ENCODE measurements at regions not wholly inside any gene's neighbourhood (a gene's known extent, or its start where the extent isn't known, plus 50 kb on each side); places are given as distances from the start of the nearest gene placed in this dataset.

DNA sequence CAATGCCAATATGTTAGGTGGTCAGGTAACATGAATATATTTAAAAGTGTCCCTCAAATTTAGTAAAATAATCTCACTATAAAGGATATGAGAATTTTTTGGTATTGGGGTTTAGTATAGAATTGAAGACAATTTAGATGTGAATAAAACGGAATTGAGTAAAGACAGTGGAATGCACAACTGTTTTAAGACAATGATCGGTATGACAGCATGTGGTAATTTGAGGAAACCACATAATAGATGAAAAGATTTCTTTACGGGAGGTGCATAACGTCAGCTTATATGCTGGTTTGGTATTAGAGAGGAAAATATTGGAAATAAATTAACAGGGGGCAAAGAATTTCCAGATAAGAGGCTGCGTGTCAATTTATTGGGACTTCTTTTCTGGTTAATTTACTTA, 1043.2 kb downstream of the CDH18 start:
- TF ChIP-seq JUND (IDR thresholded peaks at IDR 0.05; ENCODE audit: low read depth) = no peak
- no peak for DNase-seq (ENCODE audit: low read depth in 1 of 2, low spot score in 1 of 2)
- in situ Hi-C loops (cut with HindIII; ENCODE audit: low pct_unique_long_range_greater_than_20kb, low sequenced_read_pairs) = no loop called here

DNA sequence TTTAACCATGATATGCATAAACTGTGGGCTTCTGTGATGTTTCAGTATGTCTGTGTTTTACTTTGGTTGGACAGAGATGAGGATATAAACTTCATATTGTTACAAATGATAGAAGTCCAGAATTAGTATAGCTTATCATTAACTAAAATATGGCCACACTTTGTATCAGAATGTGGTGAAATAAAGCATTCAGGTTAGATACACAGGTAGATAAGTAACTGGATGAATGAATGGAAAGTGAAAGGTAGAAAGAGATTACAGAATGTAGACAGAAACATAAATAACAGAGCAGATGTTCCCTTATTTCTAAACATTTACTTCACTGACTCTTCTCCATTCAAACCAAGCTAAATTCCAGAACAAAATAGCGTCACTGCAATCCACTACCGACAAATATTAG, 1033.8 kb downstream of the CDH18 start:
- no peak for TF ChIP-seq JUND (IDR thresholded peaks at IDR 0.05; ENCODE audit: low read depth)
- DNase-seq (ENCODE audit: low read depth in 1 of 2, low spot score in 1 of 2) = no peak
- in situ Hi-C loops (cut with HindIII; ENCODE audit: low pct_unique_long_range_greater_than_20kb, low sequenced_read_pairs) = no loop called here

DNA sequence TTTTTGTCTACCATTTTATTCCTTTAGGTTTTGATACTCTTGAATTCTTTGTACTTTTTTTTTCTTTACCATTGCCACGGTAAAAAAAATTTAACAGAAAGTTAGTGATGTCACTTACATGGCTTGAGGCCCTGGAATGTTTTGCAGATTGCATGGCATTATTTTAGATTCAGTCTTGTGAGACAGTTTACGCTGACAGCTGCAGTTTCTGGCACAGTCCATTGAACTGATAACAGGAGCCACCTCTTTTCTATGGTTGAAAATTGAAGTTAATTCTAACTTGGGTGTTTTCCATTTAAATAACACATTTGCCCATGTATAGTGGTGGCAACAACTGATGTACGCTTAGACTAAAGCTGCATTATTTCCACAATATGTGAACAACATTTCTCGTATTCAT, 1028.5 kb downstream of the CDH18 start:
- in situ Hi-C loops (cut with HindIII; ENCODE audit: low pct_unique_long_range_greater_than_20kb, low sequenced_read_pairs) = no loop called here

DNA sequence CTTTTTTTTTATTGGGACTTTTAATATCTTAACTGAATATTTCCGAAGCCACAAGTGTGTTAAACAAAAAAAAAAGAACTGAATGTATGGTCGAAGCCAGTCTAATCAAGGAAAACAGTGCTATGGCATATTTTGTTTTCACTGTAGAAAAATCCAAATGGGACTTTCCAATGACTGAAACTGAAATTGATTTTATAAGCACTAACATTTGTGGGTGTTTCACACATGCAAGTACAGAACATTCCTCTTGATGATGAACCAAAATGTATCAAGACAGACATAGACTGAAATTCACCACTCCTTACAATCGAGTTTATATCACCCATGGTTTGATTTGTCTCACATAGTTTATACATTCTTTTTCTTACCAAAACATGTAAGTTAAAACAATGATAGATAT, 1026.8 kb downstream of the CDH18 start:
- no peak for DNase-seq (ENCODE audit: low read depth in 1 of 2, low spot score in 1 of 2)
- TF ChIP-seq JUND (IDR thresholded peaks at IDR 0.05; ENCODE audit: low read depth) = no peak
- in situ Hi-C loops (cut with HindIII; ENCODE audit: low pct_unique_long_range_greater_than_20kb, low sequenced_read_pairs) = no loop called here

More for the DNA sequence above, 1028.5 kb downstream of the CDH18 start:
- no peak for DNase-seq (ENCODE audit: low read depth in 1 of 2, low spot score in 1 of 2)
- TF ChIP-seq JUND (IDR thresholded peaks at IDR 0.05; ENCODE audit: low read depth) = no peak

DNA sequence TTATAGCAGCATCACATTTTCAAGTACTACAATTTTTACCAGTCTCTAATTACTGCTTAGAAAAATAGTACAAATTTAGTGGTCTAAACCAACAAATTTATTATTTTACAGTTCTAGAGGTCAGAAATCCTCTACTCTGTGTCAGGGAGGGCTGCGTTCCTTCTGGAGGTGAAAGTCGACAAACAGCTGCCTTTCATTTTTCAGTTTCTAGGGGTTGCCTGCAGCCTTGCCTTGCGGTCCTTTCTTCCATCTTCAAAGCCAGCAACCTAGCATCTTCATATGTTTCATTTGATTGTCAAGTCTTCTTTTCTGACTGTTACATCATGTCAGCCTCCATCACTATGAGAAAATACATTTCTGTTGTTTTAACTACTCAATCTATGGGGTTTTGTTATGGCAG, 1022.1 kb downstream of the CDH18 start:
- in situ Hi-C loops (cut with HindIII; ENCODE audit: low pct_unique_long_range_greater_than_20kb, low sequenced_read_pairs) = no loop called here
- DNase-seq (ENCODE audit: low read depth in 1 of 2, low spot score in 1 of 2) = no peak
- TF ChIP-seq JUND (IDR thresholded peaks at IDR 0.05; ENCODE audit: low read depth) = no peak

DNA sequence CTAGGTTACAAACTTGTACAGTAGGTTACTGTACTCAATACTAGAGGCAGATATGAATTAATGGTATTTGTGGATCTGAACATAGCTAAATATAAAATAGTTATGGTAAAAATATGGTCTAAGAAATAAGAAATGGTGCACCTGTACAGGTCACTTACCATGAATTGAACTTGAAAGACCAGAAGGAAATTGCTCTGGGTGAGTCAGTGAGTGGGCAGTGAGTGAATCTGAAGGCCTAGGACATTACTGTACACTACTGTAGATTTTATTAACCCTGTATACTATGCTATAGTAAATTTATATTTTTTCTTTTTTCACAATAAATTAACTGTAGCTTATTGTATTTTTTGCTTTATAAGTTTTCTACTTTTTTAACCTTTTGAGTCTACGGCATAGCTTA, 1020.4 kb downstream of the CDH18 start:
- in situ Hi-C loops (cut with HindIII; ENCODE audit: low pct_unique_long_range_greater_than_20kb, low sequenced_read_pairs) = no loop called here
- TF ChIP-seq JUND (IDR thresholded peaks at IDR 0.05; ENCODE audit: low read depth) = no peak
- no peak for DNase-seq (ENCODE audit: low read depth in 1 of 2, low spot score in 1 of 2)

DNA sequence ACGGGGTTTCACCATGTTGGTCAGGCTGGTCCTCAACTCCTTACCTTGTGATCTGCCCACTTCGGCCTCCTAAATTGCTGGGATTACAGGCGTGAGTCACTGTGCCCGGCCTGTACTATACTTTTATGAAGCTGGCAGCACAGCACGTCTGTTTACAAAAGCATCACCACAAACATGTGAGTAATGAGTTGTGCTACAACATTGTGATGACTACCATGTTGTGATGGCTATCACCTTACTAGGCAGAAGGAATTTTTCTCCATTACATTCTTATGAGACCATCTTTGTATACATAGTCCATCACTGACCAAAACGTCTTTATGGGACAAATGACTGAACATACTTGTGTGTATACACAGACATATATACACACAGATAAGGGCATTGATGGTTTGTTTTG, 1019.0 kb downstream of the CDH18 start:
- peak in 1 of 2 experiments; percentile 48 for DNase-seq (ENCODE audit: low read depth in 1 of 2, low spot score in 1 of 2)
- in situ Hi-C loops (cut with HindIII; ENCODE audit: low pct_unique_long_range_greater_than_20kb, low sequenced_read_pairs) = no loop called here
- no peak for TF ChIP-seq JUND (IDR thresholded peaks at IDR 0.05; ENCODE audit: low read depth)

DNA sequence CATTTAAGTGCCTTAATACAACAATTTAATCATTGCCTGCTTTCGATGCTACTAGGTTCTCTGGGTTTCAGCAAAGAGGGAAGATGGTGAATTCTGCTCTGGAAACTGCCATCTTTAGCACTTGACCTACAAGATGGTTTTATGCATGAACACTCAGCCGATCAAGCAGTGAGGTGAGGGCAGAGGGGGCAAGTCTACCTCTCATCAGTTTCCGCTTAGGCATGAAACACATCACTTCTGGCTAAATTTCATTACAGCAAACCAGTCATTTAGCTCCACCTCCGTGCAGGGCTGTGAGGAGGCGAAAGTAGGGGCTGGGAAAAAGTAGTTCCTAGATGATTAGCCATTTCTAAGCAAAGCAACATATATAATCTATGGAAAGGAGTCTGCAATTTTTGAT, 1018.0 kb downstream of the CDH18 start:
- in situ Hi-C loops (cut with HindIII; ENCODE audit: low pct_unique_long_range_greater_than_20kb, low sequenced_read_pairs) = no loop called here
- no peak for TF ChIP-seq JUND (IDR thresholded peaks at IDR 0.05; ENCODE audit: low read depth)
- DNase-seq (ENCODE audit: low read depth in 1 of 2, low spot score in 1 of 2) = no peak

DNA sequence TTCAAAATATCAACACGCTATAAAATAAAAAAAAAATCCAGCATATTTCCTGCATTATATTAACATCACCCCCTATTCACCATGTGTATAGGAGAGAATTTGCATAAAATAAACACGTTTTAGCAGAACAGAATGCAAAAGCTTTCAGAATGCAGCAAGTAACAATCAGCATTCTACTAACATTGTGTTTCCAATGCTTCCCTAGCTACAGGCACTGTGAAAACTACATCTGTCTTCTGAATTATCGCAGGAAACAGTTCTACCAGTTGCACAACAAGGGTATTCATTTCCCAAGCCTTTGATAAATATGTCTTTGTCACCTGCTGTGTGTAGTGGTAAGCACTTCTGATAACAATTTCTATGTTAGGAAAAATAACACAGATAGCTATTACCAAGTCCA, 1015.8 kb downstream of the CDH18 start:
- TF ChIP-seq JUND (IDR thresholded peaks at IDR 0.05; ENCODE audit: low read depth) = no peak
- DNase-seq (ENCODE audit: low read depth in 1 of 2, low spot score in 1 of 2) = no peak
- in situ Hi-C loops (cut with HindIII; ENCODE audit: low pct_unique_long_range_greater_than_20kb, low sequenced_read_pairs) = no loop called here

DNA sequence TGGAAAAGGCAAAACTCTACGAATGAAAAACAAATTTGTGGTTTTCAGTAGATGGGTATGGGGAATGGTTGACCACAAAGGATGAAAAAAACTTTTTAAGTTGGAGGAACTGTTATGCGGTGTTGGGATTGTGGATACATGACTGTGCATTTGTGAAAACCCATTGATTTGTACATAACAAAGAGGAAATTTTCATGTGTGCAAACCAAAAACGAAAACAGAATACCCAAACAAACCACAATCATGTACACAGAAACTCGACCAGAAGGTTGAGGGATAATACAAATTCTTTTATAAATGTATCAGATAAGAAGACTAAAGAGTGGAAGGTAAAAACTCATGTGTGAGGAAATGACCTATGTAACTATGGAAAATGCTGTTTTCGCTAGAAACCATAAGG, 1012.4 kb downstream of the CDH18 start:
- in situ Hi-C loops (cut with HindIII; ENCODE audit: low pct_unique_long_range_greater_than_20kb, low sequenced_read_pairs) = no loop called here
- no peak for TF ChIP-seq JUND (IDR thresholded peaks at IDR 0.05; ENCODE audit: low read depth)
- DNase-seq (ENCODE audit: low read depth in 1 of 2, low spot score in 1 of 2) = no peak

DNA sequence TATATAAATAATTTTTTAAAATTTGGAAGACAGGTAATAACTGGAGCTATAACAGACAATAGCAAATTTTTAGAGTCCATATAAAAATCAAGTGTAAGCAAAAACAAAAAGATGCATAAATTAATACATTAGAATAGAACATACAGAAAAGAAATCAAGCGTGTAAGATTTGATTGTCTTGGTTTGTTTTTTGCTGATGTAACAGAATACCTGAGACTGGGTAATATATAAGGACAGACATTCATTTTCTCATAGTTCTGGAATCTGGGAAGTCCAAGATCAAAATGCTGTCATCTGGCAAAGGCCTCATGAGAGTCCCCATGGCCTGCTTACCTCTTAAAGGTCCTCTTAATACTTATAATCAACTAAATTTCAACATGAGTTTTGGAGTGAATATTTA, 1010.1 kb downstream of the CDH18 start:
- in situ Hi-C loops (cut with HindIII; ENCODE audit: low pct_unique_long_range_greater_than_20kb, low sequenced_read_pairs) = no loop called here
- no peak for DNase-seq (ENCODE audit: low read depth in 1 of 2, low spot score in 1 of 2)
- no peak for TF ChIP-seq JUND (IDR thresholded peaks at IDR 0.05; ENCODE audit: low read depth)

DNA sequence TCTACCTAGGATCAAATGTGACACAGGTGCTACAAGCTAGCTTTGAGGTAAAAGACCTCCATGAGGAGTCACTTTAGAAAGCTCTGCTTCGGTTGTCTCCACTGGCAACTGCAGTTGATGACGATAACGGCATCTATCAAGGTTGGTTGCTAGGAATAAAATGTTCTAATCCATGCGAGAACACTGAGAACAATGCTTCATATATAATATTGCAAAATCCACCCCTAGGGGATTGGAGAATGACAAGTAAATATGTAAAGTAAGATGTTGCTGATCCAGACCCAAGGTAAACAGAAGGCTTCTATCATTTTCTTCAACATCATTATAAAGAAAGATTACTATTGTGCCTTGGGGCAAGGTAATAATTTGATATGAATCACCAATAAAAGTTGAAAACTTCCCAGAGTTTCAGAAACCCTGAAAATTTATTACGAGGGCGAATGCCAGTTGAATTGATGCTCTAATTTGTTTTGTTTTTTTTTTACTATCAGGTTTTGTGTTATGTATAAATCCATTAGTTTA, 1003.4 kb downstream of the CDH18 start:
- no peak for TF ChIP-seq JUND (IDR thresholded peaks at IDR 0.05; ENCODE audit: low read depth)
- peak in 1 of 2 experiments; percentile 25 for DNase-seq (ENCODE audit: low read depth in 1 of 2, low spot score in 1 of 2)
- in situ Hi-C loops (cut with HindIII; ENCODE audit: low pct_unique_long_range_greater_than_20kb, low sequenced_read_pairs) = no loop called here

DNA sequence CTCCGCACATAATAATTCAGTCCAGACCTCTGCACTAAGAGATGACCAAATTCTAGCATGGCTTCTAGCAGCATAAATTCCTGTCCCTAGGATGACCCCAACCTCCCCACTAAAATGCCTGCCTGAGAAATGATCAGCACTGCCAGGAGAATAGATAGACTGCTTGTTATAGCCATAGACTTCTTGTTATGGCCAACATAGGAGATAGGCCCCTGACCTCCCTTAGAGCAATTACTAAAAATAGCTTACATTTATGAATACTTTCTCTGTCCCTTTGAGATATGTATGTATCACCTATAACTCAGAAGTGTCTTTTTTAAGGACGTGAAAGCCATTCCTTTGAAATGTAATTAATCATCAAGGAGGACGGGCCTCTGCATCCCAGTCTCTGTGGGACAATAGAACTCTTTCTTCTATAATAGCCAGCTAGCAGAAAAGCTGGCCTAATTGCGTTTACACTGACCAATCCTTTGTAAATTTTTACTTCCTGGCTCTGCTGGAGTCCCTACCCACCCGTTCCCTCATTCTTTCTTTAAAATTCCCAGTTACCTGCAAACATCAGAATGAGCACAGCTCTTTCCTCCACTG, 1002.7 kb downstream of the CDH18 start:
- no peak for TF ChIP-seq JUND (IDR thresholded peaks at IDR 0.05; ENCODE audit: low read depth)
- in situ Hi-C loops (cut with HindIII; ENCODE audit: low pct_unique_long_range_greater_than_20kb, low sequenced_read_pairs) = no loop called here
- DNase-seq (ENCODE audit: low read depth in 1 of 2, low spot score in 1 of 2) = no peak

DNA sequence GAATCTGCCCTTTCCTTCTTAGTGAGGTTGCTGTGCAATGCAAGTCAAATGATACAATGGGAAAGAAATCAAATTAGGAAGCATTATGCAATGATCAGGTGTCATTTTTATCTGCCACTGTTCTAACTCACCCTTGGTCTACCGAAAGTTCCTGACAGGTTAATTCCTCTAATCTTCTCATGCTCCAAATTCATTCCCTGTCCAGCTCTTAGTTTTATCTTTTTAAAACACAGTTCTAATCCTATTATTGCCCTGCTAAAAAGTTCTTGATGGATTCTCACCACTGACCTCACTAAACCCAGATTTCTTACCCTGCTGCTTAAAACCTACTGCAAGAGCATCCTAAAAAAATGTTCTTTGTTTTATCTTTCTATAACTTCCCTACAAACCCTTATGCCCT, 1000.9 kb downstream of the CDH18 start:
- no peak for DNase-seq (ENCODE audit: low read depth in 1 of 2, low spot score in 1 of 2)
- in situ Hi-C loops (cut with HindIII; ENCODE audit: low pct_unique_long_range_greater_than_20kb, low sequenced_read_pairs) = no loop called here
- TF ChIP-seq JUND (IDR thresholded peaks at IDR 0.05; ENCODE audit: low read depth) = no peak

Measured in T47D (cell line).